ENCODE measurements at regions not wholly inside any gene's neighbourhood (a gene's known extent, or its start where the extent isn't known, plus 50 kb on each side); places are given as distances from the start of the nearest gene placed in this dataset.

- Histone ChIP-seq H3K9me3 (ENCODE audit: control insufficient read depth, low read depth, low read length) (no peaks in the 10 kb centered on the region), H2AFZ (ENCODE audit: control insufficient read depth, low read length) (no peak overlapping the region), H3K9me1 (ENCODE audit: control insufficient read depth, extremely low read depth, insufficient read depth, low read length) (no peaks in the 10 kb centered on the region), H3K36me3 (ENCODE audit: control insufficient read depth in 2 of 2, extremely low read depth in 1 of 2, insufficient read depth in 2 of 2, low read length in 2 of 2) (no peaks in the 10 kb centered on the region), H3K9ac (ENCODE audit: control insufficient read depth, extremely low read depth, insufficient read depth, low read length) (no peak overlapping the region), H3K4me2 (ENCODE audit: control insufficient read depth, extremely low read depth, insufficient read depth, low read depth, low read length) (no peak overlapping the region), H3K4me1 (ENCODE audit: control insufficient read depth, extremely low read depth, insufficient read depth, low read length) (peaks cover 6% of the 10 kb centered on the region), H4K20me1 (ENCODE audit: control insufficient read depth, extremely low read depth, insufficient read depth, low read length) (no peaks in the 10 kb centered on the region), H3K4me3 (ENCODE audit: control insufficient read depth in 2 of 3, extremely low read depth in 1 of 3, insufficient read depth in 2 of 3, low read depth in 1 of 3, low read length in 3 of 3) (no peak overlapping the region), H3K79me2 (ENCODE audit: control insufficient read depth, insufficient read depth, low read length) (no peaks in the 10 kb centered on the region), H3K27me3 (ENCODE audit: control insufficient read depth, extremely low read depth, insufficient read depth, low read length) (no peaks in the 10 kb centered on the region), H3K27ac (ENCODE audit: control insufficient read depth, insufficient read depth, low read length) (no peak overlapping the region)
- FAIRE-seq, result no peak
- no peak for DNase-seq (ENCODE audit: low read depth, low spot score)
- dilution Hi-C loops (cut with MboI; ENCODE audit: extremely low pct_ligation_motif_present, low sequenced_read_pairs), result no loop called here
- TF ChIP-seq CTCF (optimal IDR thresholded peaks at IDR 0.05 in 1 of 3, IDR thresholded peaks at IDR 0.05 in 1 of 3, conservative IDR thresholded peaks at IDR 0.05 in 1 of 3; ENCODE audit: extremely low read depth in 1 of 3, insufficient read depth in 2 of 3, low read length in 3 of 3) (no peak), EZH2 (IDR thresholded peaks at IDR 0.05; ENCODE audit: low read length) (no peak)
These were observed 326.8 kb upstream of the ARID1B start for GRCh38 chr6:156450421-156450820.

GRCh38 chr6:156449569-156449968 is 327.6 kb upstream of the ARID1B start:
- no peak overlapping the region for H3K4me2 ChIP-seq (ENCODE audit: control insufficient read depth, extremely low read depth, insufficient read depth, low read depth, low read length)
- no peak overlapping the region for H3K27ac ChIP-seq (ENCODE audit: control insufficient read depth, insufficient read depth, low read length)

More at GRCh38 chr6:156449569-156449968, 327.6 kb upstream of the ARID1B start:
- Histone ChIP-seq H3K27me3 (ENCODE audit: control insufficient read depth, extremely low read depth, insufficient read depth, low read length) (no peaks in the 10 kb centered on the region), H3K36me3 (ENCODE audit: control insufficient read depth in 2 of 2, extremely low read depth in 1 of 2, insufficient read depth in 2 of 2, low read length in 2 of 2) (no peaks in the 10 kb centered on the region), H3K9ac (ENCODE audit: control insufficient read depth, extremely low read depth, insufficient read depth, low read length) (no peak overlapping the region), H3K9me1 (ENCODE audit: control insufficient read depth, extremely low read depth, insufficient read depth, low read length) (no peaks in the 10 kb centered on the region), H3K79me2 (ENCODE audit: control insufficient read depth, insufficient read depth, low read length) (no peaks in the 10 kb centered on the region), H3K4me3 (ENCODE audit: control insufficient read depth in 2 of 3, extremely low read depth in 1 of 3, insufficient read depth in 2 of 3, low read depth in 1 of 3, low read length in 3 of 3) (no peak overlapping the region), H3K4me1 (ENCODE audit: control insufficient read depth, extremely low read depth, insufficient read depth, low read length) (peaks cover 6% of the 10 kb centered on the region), H3K9me3 (ENCODE audit: control insufficient read depth, low read depth, low read length) (no peaks in the 10 kb centered on the region), H4K20me1 (ENCODE audit: control insufficient read depth, extremely low read depth, insufficient read depth, low read length) (no peaks in the 10 kb centered on the region), H2AFZ (ENCODE audit: control insufficient read depth, low read length) (no peak overlapping the region)
- FAIRE-seq (no peak), DNase-seq (ENCODE audit: low read depth, low spot score) (no peak)
- no peak for TF ChIP-seq CTCF (optimal IDR thresholded peaks at IDR 0.05 in 1 of 3, IDR thresholded peaks at IDR 0.05 in 1 of 3, conservative IDR thresholded peaks at IDR 0.05 in 1 of 3; ENCODE audit: extremely low read depth in 1 of 3, insufficient read depth in 2 of 3, low read length in 3 of 3)
- TF ChIP-seq EZH2 (IDR thresholded peaks at IDR 0.05; ENCODE audit: low read length), result no peak
- dilution Hi-C loops (cut with MboI; ENCODE audit: extremely low pct_ligation_motif_present, low sequenced_read_pairs), result no loop called here

All from keratinocyte (primary cell).